DMS 273 (cell line): ENCODE measurements at regions not wholly inside any gene's neighbourhood (a gene's known extent, or its start where the extent isn't known, plus 50 kb on each side); places are given as distances from the start of the nearest gene placed in this dataset.

ENCODE experiments used
- DNase-seq: peaks from one replicate; lab custom pipeline; 2025; ENCODE audit not compliant: unreplicated experiment; lab: John Stamatoyannopoulos, UW

DNA sequence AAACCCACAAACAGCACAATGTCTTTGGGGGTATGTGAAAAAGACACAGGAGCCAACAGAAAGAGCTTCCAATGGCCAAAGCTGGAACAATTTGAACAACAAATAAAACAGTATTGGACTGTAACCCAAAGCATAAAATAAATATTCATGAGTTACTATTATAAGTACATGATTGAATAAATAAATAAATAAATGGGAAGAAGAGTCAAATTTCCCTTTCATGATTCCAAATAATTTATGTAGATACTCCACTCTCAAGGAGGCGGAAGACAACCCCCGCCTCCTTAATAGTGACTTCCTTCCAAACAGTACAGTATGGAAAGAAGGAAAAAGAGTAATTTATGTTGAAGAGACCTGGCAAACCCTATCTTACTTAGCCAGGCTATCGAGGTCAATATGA, 124.4 kb upstream of the P2RY1 start:
- peak; percentile 14 for DNase-seq

DNA sequence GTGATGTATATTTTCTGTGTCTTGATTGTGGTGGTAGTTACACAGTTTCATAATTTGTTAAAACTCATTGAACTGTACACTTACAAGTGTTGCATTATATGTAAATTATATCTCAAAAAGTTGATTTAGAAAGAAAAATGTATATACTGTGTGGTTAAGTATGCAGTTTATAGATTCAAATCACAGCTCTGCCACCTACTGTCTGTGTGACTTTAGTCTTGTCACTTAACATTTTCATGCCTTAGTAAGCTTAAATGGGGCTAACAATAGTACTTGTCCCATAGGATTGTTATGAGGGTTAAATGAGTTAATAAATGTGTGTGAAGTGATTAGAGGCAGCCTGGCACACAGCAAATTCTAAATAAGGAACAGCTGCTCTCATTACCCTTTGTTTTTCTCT, 120.9 kb upstream of the P2RY1 start:
- no peak for DNase-seq

DNA sequence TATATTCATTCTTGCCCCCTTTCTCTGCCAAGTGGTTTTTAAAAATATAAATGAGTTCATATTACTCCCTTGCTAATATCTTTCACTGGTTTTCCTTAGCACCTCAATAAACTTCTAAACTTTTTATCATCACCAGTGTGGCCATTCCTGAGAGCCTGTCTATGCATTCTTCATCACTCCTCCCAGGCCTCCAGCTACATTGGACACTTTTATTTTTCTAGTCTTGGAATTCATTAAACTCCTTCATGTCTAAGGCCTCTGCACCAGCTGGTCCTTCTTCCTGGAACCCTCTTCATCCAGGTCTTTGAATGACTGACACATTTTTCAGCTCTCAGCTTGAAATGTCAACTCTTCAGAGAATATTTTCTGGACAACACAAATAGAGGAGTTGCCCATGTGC, 120.4 kb upstream of the P2RY1 start:
- peak; percentile 15 for DNase-seq

DNA sequence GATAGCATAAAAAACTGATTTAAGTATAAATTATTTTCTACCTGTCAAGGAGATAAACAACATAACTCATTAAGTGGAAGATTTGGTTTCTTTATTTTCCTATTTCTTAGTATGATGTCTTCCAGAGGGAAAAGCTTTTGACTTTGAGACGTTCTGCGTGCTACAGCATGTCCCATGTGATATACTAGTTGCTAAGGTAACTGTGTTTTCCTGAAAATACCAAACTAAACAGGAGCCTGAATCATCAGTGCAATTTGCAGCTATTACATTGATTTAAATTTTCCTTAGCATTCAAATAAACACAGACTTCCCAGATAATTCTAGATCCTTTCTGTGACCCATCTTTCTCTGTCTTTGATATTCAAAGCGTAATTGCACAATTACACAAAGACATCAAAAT, 117.7 kb upstream of the P2RY1 start:
- DNase-seq: no peak

DNA sequence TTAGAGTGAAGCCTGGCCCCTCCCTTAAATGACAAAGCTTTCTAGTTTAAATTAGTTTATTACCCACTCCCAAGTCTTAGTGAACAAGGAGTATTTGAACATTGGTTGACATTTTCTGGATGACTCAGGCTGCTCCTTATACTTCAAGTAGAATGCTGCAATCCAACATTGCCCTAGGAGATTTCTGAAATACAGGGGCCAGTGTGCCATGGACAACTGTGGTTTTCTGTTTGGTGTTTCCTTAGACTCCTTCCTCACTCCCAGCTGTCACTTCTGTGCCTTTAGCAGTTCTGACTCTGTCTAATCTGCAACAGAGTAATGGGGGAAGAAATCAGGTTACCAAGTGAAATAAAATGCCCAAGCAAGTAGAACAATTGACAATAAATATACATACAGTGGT, 116.1 kb upstream of the P2RY1 start:
- peak; percentile 37 for DNase-seq

DNA sequence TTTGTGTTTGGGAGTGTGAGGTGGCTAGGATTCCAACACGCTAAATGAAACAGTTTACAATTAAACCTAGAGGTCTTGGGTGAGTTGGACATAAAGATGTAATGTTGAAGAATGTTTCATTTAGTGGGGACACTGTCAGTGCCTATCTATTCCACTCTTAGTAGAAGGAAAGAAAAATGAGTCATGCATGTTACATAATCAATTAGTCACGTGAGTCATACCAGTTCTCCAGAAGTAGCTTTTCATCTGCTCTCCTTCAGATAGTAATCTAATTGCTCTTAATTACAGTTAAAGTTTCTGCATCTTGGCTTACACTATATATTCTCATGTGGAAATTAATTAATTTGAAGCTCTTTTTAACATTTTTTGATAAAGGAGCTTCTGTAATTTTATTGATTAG, 115.7 kb upstream of the P2RY1 start:
- DNase-seq: peak; percentile 63

DNA sequence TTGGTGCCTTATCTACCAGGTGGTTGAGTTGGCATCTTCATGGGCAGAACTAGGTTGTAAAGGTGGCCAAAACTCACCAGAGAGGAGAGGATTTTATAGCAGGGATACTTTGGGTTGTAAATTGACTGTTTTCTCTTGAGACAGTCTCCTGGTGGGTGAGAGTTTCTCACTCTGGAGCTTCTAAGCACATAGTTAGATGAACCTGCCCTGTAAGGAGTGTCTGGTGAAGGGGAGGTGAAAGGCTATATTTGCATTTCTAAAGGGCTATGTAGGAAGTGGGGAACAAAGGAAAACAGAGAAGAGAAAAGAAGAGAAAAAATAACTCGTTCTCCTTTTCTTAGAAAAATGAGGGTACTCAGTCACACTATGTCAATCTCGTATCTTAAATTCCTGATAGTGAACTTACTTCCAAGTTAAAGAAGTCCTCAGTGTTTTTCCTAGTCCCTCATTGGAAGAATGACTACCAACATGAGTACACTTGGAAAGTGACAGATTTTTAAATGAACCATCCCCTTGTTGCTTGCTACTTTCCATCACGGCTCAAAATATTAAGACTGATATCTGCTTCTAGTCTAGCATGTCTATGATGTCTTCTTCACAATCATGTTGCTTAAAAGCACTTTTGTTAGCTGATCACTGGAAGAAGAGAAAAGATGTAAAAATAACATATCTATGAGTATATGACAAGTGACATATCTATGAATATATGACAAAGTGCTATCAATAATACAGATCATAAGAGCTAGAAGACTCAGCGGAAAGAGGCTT, 113.8 kb upstream of the P2RY1 start:
- no peak for DNase-seq

DNA sequence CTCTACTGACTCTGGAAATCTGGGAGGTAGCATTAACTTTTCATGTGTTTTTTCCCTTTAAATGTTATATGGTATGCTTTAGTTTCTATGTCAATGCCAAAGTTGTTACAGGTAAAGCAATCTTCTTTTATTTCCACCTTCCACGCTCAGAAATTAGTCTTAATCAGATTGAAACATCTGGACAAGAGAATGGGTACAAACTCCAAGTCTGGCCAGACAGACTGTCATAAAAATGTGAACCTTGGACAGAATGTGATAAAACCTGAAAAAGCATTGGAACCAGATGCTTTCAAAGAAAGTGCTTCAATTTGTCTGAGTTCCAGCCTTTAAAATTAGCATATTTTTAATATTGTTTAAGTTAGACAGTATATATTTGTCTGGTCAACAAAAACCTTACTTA, 110.7 kb upstream of the P2RY1 start:
- DNase-seq: no peak

DNA sequence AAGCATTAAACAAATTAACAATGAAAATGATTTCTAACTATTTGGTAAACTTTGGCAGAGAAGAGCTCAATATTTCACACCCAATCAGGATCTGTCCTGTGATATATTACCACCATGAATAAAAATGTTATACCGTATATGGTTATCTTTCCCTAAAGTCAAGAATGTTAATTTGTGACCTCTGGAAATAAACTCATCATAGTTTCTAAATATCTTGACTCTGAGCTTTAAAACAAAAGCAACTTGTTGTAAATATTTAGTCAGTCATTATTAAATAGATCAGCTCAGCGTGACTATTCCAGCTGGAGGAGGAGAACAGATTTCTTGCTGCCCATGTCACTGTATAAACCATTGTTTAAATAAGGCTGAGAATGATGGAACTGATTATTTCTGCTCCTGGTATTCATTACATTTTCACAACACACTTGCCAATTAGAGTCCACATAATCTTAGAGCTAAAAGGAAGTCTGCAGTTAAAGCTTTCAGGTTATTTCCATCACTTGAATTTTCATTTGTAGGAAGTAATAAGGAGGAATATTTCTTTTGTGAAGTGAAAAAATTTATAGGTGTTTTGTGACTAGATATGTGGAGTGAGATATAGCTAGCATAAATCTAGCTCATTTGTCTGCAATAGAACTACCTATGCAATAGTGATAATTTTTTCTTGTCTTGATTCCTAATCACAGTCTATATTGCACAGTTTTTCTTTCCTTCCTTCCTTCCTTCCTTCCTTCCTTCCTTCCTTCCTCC, 106.5 kb upstream of the P2RY1 start:
- DNase-seq: no peak

DNA sequence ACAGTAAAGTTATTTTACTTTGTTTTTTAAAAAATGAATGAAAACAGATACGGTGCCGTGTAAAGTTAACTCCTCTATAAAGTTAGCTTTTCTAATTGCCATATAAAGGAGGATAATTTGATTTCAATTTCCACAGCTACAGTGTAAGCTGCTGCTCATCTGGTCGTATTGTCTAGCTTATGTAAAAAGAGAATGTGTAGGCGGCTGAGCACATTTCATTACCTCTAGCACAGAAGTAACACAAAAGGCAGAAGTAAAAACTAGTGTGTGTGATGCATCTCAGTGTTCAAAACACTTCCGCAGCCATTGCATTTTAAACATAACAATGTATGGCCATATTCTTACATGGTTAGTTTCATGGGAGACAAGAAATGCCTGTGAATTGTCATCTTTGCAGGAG, 105.0 kb upstream of the P2RY1 start:
- no peak for DNase-seq

DNA sequence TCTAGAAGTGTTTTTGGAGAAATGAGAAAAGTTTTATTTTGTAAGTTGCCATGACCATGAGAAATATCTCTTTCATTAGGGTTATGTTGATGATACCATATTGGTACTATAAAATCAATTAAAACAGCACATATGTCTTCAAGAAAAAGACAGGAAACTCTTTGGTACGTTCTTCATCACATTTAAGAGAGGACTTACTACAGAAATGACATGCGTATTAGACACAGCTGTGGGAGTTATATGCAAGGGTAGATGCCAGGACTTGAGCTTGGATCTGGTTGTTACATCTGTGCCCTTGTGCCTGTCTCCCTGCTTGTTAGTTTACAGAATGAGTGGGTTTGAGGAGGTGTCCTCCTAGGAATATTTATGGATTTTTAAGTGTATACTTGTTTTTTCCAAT, 103.4 kb upstream of the P2RY1 start:
- no peak for DNase-seq

DNA sequence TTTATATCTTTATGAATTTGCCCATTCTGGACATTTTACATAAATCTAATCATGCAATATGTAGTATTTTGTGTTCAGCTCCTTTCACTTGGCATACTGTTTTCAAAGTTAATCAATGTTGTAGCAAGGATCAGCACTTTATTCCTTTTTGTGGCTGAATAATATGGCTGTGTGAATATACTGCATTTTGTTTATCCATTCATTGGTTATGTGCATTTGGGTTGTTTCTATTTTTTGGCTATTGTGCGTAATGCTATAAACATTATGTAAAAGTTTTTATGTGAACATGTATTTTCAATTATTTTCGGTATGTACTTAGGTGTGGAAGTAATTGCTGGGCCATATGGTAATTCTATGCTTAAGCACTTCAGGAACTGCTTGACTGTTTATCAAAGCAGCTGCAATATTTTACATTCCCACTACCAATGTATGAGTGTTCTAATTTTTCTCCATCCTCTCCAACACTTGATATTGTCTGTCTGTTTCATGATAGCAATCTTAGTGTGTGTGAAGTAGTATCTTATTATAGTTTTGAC, 101.3 kb upstream of the P2RY1 start:
- DNase-seq: no peak

DNA sequence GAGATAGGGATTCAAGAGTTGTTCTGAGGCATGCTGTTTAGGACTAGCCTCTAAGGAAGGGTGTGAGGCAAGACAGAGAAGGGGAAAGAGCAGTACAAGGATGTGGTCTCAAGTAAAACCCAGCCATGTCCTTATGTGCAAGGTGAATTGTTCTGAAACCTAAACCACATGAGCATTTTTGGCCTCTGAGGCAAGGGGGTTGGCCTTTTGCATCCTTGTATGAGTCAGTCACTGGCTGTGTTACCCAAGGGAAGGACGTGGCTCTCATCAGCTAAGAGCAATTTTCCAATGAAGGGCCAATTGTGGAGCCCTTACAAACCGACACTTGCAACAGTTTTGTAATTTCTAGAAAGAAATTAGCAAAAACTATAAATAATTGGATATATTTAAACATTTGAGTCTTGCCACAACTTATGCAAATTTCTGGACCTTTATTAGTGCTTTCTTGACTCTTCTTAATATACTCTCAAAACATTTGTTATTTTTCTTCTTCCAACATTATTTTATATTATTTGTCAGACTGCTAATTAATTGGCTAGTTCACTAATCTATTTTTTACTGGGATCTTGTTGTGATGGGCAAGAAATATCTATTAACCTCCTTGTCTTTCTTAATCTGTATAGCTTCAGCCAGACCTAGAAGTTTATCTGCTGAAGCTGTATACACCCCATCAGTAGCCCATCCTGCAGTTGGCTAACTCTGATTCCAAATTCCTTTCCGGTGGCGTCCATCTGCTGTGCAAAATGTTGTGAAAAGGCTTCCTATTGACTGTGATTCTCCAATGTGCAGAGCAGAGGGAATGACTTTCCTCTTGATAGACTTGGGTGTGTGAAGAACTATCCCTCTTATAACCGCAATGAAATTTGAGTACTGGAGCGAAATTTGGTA, 97.7 kb upstream of the P2RY1 start:
- DNase-seq: peak; percentile 48

DNA sequence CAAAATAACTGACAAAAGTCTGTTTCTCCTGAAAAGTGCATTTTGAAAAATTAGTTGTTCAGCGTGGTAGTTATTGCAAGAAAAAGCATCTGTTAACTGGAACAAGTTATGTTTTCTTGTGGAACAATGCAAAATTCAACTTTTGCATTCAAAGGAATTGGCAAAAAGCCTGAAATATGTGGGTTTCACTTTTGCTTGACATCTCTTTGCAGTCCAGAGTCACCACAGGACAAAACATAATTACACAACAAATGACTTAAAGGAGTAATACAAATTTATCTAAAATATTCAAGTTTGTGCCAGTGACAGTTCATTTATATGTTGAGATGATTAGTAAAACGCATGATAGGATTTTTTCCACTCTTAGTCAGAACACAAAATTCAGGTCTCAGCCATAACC, 96.3 kb upstream of the P2RY1 start:
- DNase-seq: no peak

DNA sequence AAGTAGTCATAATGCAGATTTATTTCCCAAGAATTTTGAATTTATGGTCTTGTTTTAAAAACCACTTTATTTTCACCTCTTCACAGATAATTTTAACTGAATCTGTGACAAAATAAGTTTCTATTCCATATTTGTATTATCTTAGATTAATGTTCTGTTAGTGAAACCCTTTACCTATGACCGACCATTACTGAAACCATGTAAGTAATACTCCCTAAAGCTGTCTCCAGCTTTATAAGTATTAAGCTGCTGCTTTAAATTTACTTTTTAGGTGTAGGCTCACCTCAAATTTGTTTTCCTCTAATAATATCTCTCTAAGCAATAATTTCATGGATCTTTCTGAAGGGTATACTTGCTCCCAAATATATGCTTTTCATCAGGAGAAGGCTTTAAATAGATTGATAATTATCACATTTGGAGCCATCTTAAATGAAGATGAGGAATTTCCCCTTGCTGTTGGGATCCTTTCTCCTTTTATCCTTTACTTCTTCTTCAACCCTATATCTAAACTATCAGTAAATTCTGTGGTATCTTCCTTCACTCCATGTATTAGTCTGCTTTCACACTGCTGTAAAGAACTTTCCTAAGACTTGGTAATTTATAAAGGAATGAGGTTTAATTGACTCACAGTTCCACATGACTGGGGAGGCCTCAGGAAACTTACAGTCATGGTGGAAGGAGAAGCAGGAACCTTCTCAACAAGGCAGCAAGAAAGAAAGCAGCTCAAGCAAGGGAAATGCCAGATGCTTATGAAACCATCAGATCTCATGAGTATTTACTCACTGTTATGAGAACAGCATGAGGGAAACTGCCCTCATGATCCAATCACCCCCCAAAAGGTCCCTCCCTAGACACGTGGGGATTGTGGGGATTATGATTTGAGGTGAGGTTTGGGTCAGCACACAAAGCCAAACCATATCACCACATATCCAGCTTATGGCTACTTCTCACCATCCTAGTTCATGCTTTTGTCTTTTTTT, 92.3 kb upstream of the P2RY1 start:
- no peak for DNase-seq

DNA sequence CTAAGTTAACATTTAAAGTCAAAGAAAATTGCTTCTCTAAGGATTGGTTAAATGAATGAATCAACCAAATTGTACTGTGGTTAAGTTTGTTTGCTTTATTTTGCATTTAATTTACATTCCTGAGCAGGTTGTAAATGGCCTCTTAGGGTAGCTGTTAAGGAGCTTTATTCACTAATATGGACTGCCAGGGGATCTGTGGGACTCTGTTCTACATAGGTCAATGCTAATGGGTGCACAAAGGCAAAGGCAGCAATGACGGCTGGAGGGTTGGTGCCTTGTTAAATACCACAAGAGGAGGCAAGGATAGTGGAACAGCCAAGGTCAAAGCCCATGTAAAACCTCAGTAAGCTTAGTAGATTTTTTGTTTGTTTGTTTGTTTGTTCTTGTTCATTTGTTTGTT, 89.3 kb upstream of the P2RY1 start:
- DNase-seq: no peak

DNA sequence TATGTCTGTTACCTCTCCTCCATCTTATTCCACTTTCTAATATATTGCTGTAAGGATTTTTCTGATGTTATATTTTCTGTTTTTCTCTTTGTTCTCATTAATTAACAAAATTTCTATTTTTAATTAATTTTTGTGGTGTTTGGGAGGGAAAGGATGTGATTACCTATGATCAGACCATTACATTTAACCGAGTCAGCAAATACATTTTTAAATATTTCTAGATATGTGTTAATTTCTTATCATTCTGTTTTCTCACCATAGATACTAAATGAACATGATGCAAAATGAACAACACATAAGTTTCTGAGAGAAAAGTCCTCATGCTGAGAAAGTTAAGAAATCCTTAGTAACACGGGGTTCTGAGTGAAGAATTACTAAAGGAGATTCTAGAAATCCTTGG, 80.6 kb upstream of the P2RY1 start:
- no peak for DNase-seq

DNA sequence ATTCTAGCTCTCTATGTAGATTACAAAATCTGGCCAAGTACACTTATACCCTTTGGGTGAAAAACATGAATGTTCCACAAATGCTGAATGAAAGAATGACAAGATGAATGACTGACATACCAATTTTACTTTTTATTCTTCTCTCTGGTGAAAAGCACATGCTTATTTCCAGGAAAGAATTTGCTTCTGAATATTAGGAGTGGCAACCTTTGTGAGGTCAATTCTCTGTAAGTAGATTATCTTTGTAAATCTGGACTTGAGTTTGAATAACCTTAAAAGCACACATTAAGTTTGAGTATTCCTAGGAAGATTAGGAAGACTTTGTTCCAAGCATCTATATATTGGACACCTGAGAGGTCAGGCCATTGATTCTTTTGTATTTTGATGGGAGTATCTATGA, 78.1 kb upstream of the P2RY1 start:
- no peak for DNase-seq

DNA sequence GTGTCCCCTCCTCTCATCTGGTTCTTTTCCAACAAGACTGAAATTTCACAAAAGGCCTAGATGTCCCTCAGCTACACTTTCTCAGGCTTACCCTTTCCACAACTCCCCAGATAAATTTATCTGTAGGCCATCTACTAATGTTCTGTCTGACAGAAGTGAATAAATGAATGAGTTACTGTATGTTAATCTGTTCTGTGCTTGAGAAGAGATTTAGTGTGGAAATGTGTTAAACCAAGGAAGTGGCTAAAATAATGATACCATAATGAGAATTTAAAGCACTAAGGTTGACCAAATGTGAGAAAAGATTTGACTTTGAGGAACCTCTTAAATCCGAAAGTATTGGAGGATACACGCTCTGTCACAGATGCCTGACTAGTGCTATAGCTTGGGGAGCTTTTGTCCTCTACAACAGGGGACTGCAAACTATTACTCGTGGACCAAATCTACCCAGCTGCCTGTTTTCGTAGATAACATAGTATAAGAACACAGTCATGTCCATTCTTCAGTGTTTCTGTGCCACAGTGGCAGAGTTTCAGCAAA, 74.8 kb upstream of the P2RY1 start:
- no peak for DNase-seq

DNA sequence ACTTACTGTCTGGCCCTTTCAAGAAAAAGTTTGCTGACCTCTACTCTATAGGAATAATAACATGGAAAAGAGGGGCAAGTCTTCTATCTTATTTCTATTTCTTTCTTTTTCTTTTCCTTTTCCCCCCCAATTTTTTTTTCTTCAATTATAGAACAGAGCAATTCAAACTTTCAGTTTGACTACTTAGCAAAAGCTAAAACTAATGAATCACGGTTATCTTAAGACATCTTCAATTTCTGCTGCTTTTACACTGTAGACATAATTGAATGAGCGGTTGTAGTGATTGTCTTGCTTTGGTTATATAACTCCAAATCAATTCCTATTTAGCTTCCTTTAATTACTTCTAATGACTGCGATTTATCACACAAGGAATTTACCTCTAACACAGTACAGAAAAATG, 74.3 kb upstream of the P2RY1 start:
- DNase-seq: no peak
